SK-N-SH (cell line): ENCODE measurements at regions not wholly inside any gene's neighbourhood (a gene's known extent, or its start where the extent isn't known, plus 50 kb on each side); places are given as distances from the start of the nearest gene placed in this dataset.

Experiments
- CTCF ChIA-PET: fragments of 300-600, 350-600 bp; formaldehyde crosslinking; extraction: SDS; loops from one replicate; lab custom pipeline; 2021; lab: Yijun Ruan, JAX
- POLR2A ChIA-PET: fragments of 350-600 bp; sonication (Branson Sonifier 250); formaldehyde crosslinking; extraction: SDS; loops from one replicate; lab custom pipeline; 2020; ENCODE audit warnings: antibody characterized with exemption, inconsistent platforms; lab: Yijun Ruan, JAX
- DNase-seq: peaks from one replicate; pipeline ENCODE4 v3.0.0; 2012
- H2AFZ ChIP-seq: fragments of 200-600 bp; sonication (generic); 2 replicates; pipeline ENCODE4 v1.8.1; 2016; ENCODE audit warnings: antibody characterized with exemption, mild to moderate bottlenecking, low read depth
- H3F3A ChIP-seq: fragments of 200-600 bp; sonication (generic); replicated peaks from 2 replicates; pipeline ENCODE3; 2016; ENCODE audit warnings: antibody characterized with exemption, mild to moderate bottlenecking; ENCODE audit not compliant: insufficient read depth
- H3K27ac ChIP-seq, 2 experiments: fragments of 200-500 bp in 1 of 2; fragments of 200-600 bp in 1 of 2; sonication (Bioruptor generic) in 1 of 2; sonication (generic), shearing (Covaris generic) in 1 of 2; 2 replicates each; pipeline versions ENCODE4 v1.5.1 to v1.6.1; 2014 to 2016; ENCODE audit warnings: low read depth in 2 of 2, inconsistent platforms in 1 of 2, low read length in 1 of 2, mild to moderate bottlenecking in 1 of 2, mixed read lengths in 1 of 2
- H3K27me3 ChIP-seq: fragments of 200-600 bp; sonication (generic), shearing (Covaris generic); 2 replicates; pipeline ENCODE4 v1.6.1; 2016; ENCODE audit warnings: mixed run types; ENCODE audit not compliant: insufficient read depth
- H3K36me3 ChIP-seq, 2 experiments: fragments of 200-500 bp in 1 of 2; fragments of 200-600 bp in 1 of 2; sonication (Bioruptor generic) in 1 of 2; sonication (generic) in 1 of 2; replicated peaks in 1 of 2; 2 replicates each; pipeline versions ENCODE3 to v1.5.1; 2014 to 2016; ENCODE audit warnings: low read length in 1 of 2, mild to moderate bottlenecking in 1 of 2; ENCODE audit not compliant: insufficient read depth in 2 of 2, control insufficient read depth in 1 of 2
- H3K4me1 ChIP-seq, 2 experiments: fragments of 200-500 bp in 1 of 2; fragments of 200-600 bp in 1 of 2; sonication (Bioruptor generic) in 1 of 2; sonication (generic), shearing (Covaris generic) in 1 of 2; 2 replicates each; pipeline versions ENCODE4 v1.5.1 to v1.6.1; 2014 to 2016; ENCODE audit warnings: low read depth in 1 of 2, low read length in 1 of 2, mixed run types in 1 of 2; ENCODE audit not compliant: insufficient read depth in 2 of 2, control insufficient read depth in 1 of 2
- H3K4me2 ChIP-seq: fragments of 200-600 bp; sonication (generic), shearing (Covaris generic); 2 replicates; pipeline ENCODE4 v1.6.1; 2017; ENCODE audit warnings: mixed run types
- H3K4me3 ChIP-seq, 2 experiments: fragments of 200-500 bp in 1 of 2; fragments of 200-600 bp in 1 of 2; sonication (Bioruptor generic) in 1 of 2; sonication (generic), shearing (Covaris generic) in 1 of 2; 2 replicates each; pipeline versions ENCODE4 v1.5.1 to v1.8.1; 2014 to 2016; ENCODE audit warnings: low read depth in 2 of 2, inconsistent platforms in 1 of 2, low read length in 1 of 2, mild to moderate bottlenecking in 1 of 2, mixed read lengths in 1 of 2, moderate library complexity in 1 of 2
- H3K79me2 ChIP-seq: fragments of 200-600 bp; sonication (generic); 2 replicates; pipeline ENCODE4 v1.8.1; 2017; ENCODE audit warnings: mild to moderate bottlenecking; ENCODE audit not compliant: insufficient read depth
- H3K9ac ChIP-seq: fragments of 200-600 bp; sonication (generic); 2 replicates; pipeline ENCODE4 v1.6.1; 2017; ENCODE audit warnings: mixed run types
- H3K9me2 ChIP-seq: fragments of 200-600 bp; sonication (generic); 2 replicates; pipeline ENCODE4 v1.6.1; 2017; ENCODE audit warnings: mixed run types
- H3K9me3 ChIP-seq: fragments of 200-600 bp; sonication (generic); 2 replicates; pipeline ENCODE4 v1.6.1; 2017; ENCODE audit warnings: mixed run types, mild to moderate bottlenecking, moderate library complexity
- H4K20me1 ChIP-seq: fragments of 200-600 bp; sonication (generic); 2 replicates; pipeline ENCODE4 v1.6.1; 2017; ENCODE audit warnings: mild to moderate bottlenecking, mixed run types; ENCODE audit not compliant: insufficient read depth
- CHD2 ChIP-seq: fragments of 150-350 bp; IDR thresholded peaks from 2 replicates; pipeline ENCODE4 v1.6.1; 2018; ENCODE audit warnings: low read length; ENCODE audit not compliant: partially characterized antibody
- ELF1 ChIP-seq: IDR thresholded peaks from 2 replicates; pipeline ENCODE4 v1.4.0; 2012
- EP300 ChIP-seq, 2 experiments: IDR thresholded peaks; 2 replicates each; pipeline versions ENCODE4 v1.4.0 to v1.6.1; 2012; ENCODE audit warnings: borderline replicate concordance in 1 of 2, low read depth in 1 of 2, low read length in 1 of 2
- EZH2phosphoT487 ChIP-seq: fragments of 200-600 bp; sonication (generic); IDR thresholded peaks from 2 replicates; pipeline ENCODE4 v1.6.1; 2017; ENCODE audit warnings: low read depth, mixed run types, mild to moderate bottlenecking, antibody characterized with exemption, moderate library complexity, borderline replicate concordance
- FOSL2 ChIP-seq: IDR thresholded peaks from 2 replicates; pipeline ENCODE4 v1.4.0; 2012; ENCODE audit warnings: low read depth, mild to moderate bottlenecking, moderate library complexity, borderline replicate concordance
- FOXJ3 ChIP-seq: sonication (generic); formaldehyde crosslinking; IDR thresholded peaks from 2 replicates; pipeline ENCODE4 v1.5.1; 2020; ENCODE audit warnings: mild to moderate bottlenecking, missing genetic modification reagents
- GATA2 ChIP-seq: sonication (generic); formaldehyde crosslinking; IDR thresholded peaks from 2 replicates; pipeline ENCODE4 v1.5.0; 2020; ENCODE audit warnings: mild to moderate bottlenecking, missing genetic modification reagents
- MXI1 ChIP-seq: IDR thresholded peaks from 2 replicates; pipeline ENCODE4 v1.6.1; 2012; ENCODE audit warnings: mild to moderate bottlenecking, low read depth, low read length, improper control_type of control experiment
- NFIC ChIP-seq: IDR thresholded peaks from 2 replicates; pipeline ENCODE4 v1.4.0; 2012; ENCODE audit warnings: borderline replicate concordance
- POLR2AphosphoS5 ChIP-seq: IDR thresholded peaks from 2 replicates; pipeline ENCODE4 v1.6.1; 2012; ENCODE audit warnings: low read depth, low read length
- RAD21 ChIP-seq: IDR thresholded peaks from 2 replicates; pipeline ENCODE4 v1.6.1; 2012; ENCODE audit warnings: mild to moderate bottlenecking, low read length
- RXRA ChIP-seq: IDR thresholded peaks from 2 replicates; pipeline ENCODE4 v1.4.0; 2012; ENCODE audit warnings: low read depth, mild to moderate bottlenecking, borderline replicate concordance
- SMC3 ChIP-seq: IDR thresholded peaks from 2 replicates; pipeline ENCODE4 v1.6.1; 2012; ENCODE audit warnings: low read depth, low read length, improper control_type of control experiment
- TCF12 ChIP-seq: IDR thresholded peaks from 2 replicates; pipeline ENCODE4 v1.4.0; 2012
- USF1 ChIP-seq: IDR thresholded peaks from 2 replicates; pipeline ENCODE4 v1.4.0; 2012; ENCODE audit warnings: low read depth, borderline replicate concordance
- YY1 ChIP-seq: IDR thresholded peaks from 2 replicates; pipeline ENCODE4 v1.4.0; 2012; ENCODE audit warnings: low read depth, mild to moderate bottlenecking
- WGBS: methylation state at CpG from one replicate; pipeline ENCODE4 v1.1.6; 2017; ENCODE audit warnings: low lambda C conversion rate; 5-methylcytosine and 5-hydroxymethylcytosine counted together
- TF ChIP-seq, protein P1 (sequence below): IDR thresholded peaks from 2 replicates; pipeline ENCODE4 v1.6.1; 2012; ENCODE audit warnings: mild to moderate bottlenecking, low read depth, low read length, moderate library complexity
- TF ChIP-seq, protein P2 (sequence below): IDR thresholded peaks from 2 replicates; pipeline ENCODE4 v1.4.0; 2012; ENCODE audit warnings: low read depth
- TF ChIP-seq, protein P3 (sequence below): fragments of 150-350 bp; IDR thresholded peaks from 2 replicates; pipeline ENCODE4 v1.6.1; 2017; ENCODE audit warnings: antibody characterized with exemption, low read length, low read depth, borderline replicate concordance

DNA sequence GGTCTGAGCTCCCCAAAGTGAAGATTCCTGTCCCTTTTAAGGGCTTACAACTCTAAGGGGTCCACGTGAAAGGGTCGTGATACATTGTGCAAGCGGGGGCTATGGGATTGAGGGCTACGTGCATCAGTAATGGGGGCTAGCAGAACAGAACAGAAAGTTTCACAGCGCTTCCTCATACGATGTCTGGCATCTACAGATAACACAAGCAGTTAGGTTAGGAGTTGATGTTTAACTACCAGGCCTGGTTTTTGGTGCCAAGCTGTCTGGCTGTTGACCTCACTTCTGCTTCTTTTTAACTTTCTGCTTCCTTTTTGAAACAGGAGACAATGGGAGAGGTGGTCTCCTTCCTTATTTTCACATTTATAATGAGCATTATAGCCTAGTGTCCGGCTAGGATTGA, 368.6 kb upstream of the CXorf51A start (continued):
- TF ChIP-seq, protein P1, sequence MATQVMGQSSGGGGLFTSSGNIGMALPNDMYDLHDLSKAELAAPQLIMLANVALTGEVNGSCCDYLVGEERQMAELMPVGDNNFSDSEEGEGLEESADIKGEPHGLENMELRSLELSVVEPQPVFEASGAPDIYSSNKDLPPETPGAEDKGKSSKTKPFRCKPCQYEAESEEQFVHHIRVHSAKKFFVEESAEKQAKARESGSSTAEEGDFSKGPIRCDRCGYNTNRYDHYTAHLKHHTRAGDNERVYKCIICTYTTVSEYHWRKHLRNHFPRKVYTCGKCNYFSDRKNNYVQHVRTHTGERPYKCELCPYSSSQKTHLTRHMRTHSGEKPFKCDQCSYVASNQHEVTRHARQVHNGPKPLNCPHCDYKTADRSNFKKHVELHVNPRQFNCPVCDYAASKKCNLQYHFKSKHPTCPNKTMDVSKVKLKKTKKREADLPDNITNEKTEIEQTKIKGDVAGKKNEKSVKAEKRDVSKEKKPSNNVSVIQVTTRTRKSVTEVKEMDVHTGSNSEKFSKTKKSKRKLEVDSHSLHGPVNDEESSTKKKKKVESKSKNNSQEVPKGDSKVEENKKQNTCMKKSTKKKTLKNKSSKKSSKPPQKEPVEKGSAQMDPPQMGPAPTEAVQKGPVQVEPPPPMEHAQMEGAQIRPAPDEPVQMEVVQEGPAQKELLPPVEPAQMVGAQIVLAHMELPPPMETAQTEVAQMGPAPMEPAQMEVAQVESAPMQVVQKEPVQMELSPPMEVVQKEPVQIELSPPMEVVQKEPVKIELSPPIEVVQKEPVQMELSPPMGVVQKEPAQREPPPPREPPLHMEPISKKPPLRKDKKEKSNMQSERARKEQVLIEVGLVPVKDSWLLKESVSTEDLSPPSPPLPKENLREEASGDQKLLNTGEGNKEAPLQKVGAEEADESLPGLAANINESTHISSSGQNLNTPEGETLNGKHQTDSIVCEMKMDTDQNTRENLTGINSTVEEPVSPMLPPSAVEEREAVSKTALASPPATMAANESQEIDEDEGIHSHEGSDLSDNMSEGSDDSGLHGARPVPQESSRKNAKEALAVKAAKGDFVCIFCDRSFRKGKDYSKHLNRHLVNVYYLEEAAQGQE, result no peak
- TF ChIP-seq ELF1 (no peak), EZH2phosphoT487 (no peak), POLR2AphosphoS5 (no peak)
- TF ChIP-seq, protein P2, sequence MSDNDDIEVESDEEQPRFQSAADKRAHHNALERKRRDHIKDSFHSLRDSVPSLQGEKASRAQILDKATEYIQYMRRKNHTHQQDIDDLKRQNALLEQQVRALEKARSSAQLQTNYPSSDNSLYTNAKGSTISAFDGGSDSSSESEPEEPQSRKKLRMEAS, result no peak

- no peak overlapping the region for H3K4me2 ChIP-seq
- H3K27ac ChIP-seq, result no peak overlapping the region
- TF ChIP-seq USF1 (no peak), CHD2 (no peak), FOXJ3 (CRISPR knock-in tag) (no peak), RXRA (no peak), NFIC (no peak), RAD21 (no peak), YY1 (no peak), EZH2phosphoT487 (no peak), EP300 (IDR thresholded peaks at IDR 0.05; ENCODE audit: borderline replicate concordance in 1 of 2, low read depth in 1 of 2, low read length in 1 of 2) (no peak), MXI1 (no peak), SMC3 (no peak), TCF12 (no peak), FOSL2 (no peak), GATA2 (CRISPR knock-in tag) (no peak)
- TF ChIP-seq, protein P1, result no peak
- TF ChIP-seq, protein P3, sequence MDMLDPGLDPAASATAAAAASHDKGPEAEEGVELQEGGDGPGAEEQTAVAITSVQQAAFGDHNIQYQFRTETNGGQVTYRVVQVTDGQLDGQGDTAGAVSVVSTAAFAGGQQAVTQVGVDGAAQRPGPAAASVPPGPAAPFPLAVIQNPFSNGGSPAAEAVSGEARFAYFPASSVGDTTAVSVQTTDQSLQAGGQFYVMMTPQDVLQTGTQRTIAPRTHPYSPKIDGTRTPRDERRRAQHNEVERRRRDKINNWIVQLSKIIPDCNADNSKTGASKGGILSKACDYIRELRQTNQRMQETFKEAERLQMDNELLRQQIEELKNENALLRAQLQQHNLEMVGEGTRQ, result no peak
- TF ChIP-seq, protein P2, result no peak
- TF ChIP-seq, all 33 proteins: peak for 0
- no peaks in the 10 kb centered on the region for H3K79me2 ChIP-seq
- no peaks in the 10 kb centered on the region for H3K9me3 ChIP-seq
- H4K20me1 ChIP-seq, result no peaks in the 10 kb centered on the region
- no peak overlapping the region for H3K9ac ChIP-seq
- no peak for DNase-seq
- no peaks in the 10 kb centered on the region for H3K4me1 ChIP-seq
- H3K4me3 ChIP-seq, result no peak overlapping the region
- CTCF ChIA-PET, result no interaction called here
- no peaks in the 10 kb centered on the region for H3K9me2 ChIP-seq
- 0% methylated on average over 4 of the region's 4 CpGs for WGBS
- H3K36me3 ChIP-seq, result no peaks in the 10 kb centered on the region
- no peaks in the 10 kb centered on the region for H3F3A ChIP-seq
- no peaks in the 10 kb centered on the region for H3K27me3 ChIP-seq
- POLR2A ChIA-PET, result no interaction called here
- no peak overlapping the region for H2AFZ ChIP-seq
These were observed 366.3 kb upstream of the CXorf51A start for GRCh38 chrX:147180886-147181285.
